HEK293T (cell line): ENCODE measurements at regions not wholly inside any gene's neighbourhood (a gene's known extent, or its start where the extent isn't known, plus 50 kb on each side); places are given as distances from the start of the nearest gene placed in this dataset.

Experiments
- ARNT ChIP-seq: fragments of 450-650 bp; IDR thresholded peaks from 2 replicates; pipeline ENCODE4 v1.6.1; 2017; ENCODE audit warnings: mild to moderate bottlenecking
- BHLHE40 ChIP-seq: fragments of 450-650 bp; IDR thresholded peaks from 2 replicates; pipeline ENCODE4 v1.6.1; 2016; ENCODE audit warnings: mild to moderate bottlenecking, moderate library complexity, borderline replicate concordance
- ELF4 ChIP-seq: fragments of 450-650 bp; IDR thresholded peaks from 2 replicates; pipeline ENCODE4 v1.6.1; 2017; ENCODE audit warnings: antibody characterized with exemption
- FOXA1 ChIP-seq: fragments of 450-650 bp; IDR thresholded peaks from 2 replicates; pipeline ENCODE4 v1.6.1; 2016; ENCODE audit warnings: mild to moderate bottlenecking
- FOXK2 ChIP-seq: fragments of 450-650 bp; IDR thresholded peaks from 2 replicates; pipeline ENCODE4 v1.6.1; 2016; ENCODE audit warnings: mild to moderate bottlenecking
- L3MBTL2 ChIP-seq: fragments of 450-650 bp; conservative IDR thresholded peaks from 2 replicates; pipeline ENCODE4 v1.6.1; 2016; ENCODE audit warnings: mild to moderate bottlenecking
- NFRKB ChIP-seq: fragments of 450-650 bp; IDR thresholded peaks from 2 replicates; pipeline ENCODE4 v1.6.1; 2016; ENCODE audit warnings: mild to moderate bottlenecking, moderate library complexity
- SP1 ChIP-seq: fragments of 450-650 bp; IDR thresholded peaks from 2 replicates; pipeline ENCODE4 v1.6.1; 2017
- SUZ12 ChIP-seq: fragments of 450-650 bp; IDR thresholded peaks from 2 replicates; pipeline ENCODE4 v1.6.1; 2016; ENCODE audit warnings: mild to moderate bottlenecking
- TARDBP ChIP-seq: fragments of 450-650 bp; IDR thresholded peaks from 2 replicates; pipeline ENCODE4 v1.6.1; 2016
- TF ChIP-seq, protein P1 (sequence below): fragments of 450-650 bp; IDR thresholded peaks from 2 replicates; pipeline ENCODE4 v1.6.1; 2016

DNA sequence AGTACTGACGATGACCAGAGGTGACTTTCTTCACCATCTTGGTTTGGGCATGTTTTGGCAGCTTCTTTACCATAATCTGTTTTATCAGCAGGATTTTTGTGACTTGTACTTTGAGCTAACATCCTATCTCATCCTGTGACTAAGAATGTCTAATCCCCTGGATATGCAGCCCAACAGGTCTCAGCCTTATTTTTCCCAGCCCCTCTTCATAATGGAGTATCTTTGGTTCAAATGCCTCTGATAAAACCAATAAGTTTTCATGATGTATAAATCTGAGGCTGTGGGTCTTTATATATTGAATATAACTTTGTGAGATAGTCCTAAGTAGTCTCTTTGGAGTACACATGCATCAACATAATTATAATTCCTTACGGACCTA is 186.9 kb upstream of the WSB1 start:
- TF ChIP-seq, protein P1, sequence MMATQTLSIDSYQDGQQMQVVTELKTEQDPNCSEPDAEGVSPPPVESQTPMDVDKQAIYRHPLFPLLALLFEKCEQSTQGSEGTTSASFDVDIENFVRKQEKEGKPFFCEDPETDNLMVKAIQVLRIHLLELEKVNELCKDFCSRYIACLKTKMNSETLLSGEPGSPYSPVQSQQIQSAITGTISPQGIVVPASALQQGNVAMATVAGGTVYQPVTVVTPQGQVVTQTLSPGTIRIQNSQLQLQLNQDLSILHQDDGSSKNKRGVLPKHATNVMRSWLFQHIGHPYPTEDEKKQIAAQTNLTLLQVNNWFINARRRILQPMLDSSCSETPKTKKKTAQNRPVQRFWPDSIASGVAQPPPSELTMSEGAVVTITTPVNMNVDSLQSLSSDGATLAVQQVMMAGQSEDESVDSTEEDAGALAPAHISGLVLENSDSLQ: no peak
- TF ChIP-seq FOXK2: no peak
- no peak for TF ChIP-seq SUZ12
- no peak for TF ChIP-seq ELF4
- TF ChIP-seq BHLHE40: no peak
- no peak for TF ChIP-seq NFRKB
- no peak for TF ChIP-seq SP1
- no peak for TF ChIP-seq FOXA1
- no peak for TF ChIP-seq ARNT
- no peak for TF ChIP-seq TARDBP
- TF ChIP-seq L3MBTL2: no peak
